ENCODE measurements at regions not wholly inside any gene's neighbourhood (a gene's known extent, or its start where the extent isn't known, plus 50 kb on each side); places are given as distances from the start of the nearest gene placed in this dataset.
"Not testable (repeated sequence)": the region's sequence is repeated elsewhere in the genome, so short reads cannot be mapped to it uniquely, and the experiment has no call there.

DNA sequence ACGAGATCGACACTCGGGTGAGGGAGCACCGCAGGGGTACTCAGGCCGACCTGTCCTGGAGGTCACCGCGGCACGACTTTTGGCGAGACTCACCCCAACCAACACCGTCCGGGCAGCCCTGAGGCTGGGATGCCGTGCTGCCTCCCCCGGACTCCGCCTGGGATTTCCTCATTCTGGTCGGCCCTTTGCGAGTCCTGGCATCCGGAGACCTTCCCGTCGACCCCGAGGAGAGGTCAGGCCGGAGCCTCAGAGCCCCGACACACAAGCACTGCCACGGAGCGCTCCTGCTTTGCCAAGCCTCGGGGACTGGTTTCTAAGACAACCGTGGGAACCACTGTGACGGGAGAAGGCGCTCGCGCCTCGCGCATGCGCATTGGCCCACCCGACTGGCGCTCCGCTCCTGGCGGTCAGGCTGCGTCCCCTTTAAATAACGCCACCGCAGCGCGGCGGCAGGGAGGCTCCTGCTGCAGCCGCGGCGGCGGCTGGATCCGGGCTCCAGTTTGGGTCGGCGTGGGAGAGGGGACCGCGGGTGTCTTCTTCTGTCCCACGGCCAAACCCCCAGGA, 166.4 kb upstream of the ZNF337 start:
- DNase-seq = peak; percentile 75 to 79

DNA sequence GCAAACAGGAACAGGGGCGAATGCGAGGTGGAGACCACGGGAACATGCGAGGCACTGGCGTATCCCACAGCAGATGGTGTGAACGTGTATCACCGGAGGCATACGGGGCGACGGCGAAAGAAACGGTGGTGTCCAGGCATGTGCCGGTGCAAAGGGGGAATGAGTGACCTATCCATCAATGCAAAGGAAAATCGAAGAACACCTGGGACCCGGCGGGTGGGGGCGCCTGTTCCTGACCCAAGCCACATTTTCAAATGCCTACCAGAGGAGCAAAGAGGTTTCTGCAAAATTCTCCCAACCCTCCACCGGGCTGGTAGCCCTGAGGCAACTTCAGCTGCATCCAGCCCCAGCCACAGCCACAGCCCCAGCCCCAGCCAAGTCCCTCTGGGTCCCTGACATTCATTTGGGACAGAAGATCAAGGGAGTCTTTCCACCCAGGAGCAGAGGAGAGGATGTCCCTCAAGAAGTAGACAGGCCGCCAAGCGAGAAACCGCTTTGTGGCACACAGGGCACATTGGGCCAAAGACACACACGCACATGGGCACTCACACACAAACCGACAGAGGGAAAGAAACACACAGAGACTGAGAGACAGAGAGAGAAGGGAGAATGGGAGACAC, 164.0 kb upstream of the ZNF337 start:
- no peak for DNase-seq

- DNase-seq = peak; percentile 40 to 70
These were observed 163.2 kb upstream of the ZNF337 start for GRCh38 chr20:25859649-25860530.

DNA sequence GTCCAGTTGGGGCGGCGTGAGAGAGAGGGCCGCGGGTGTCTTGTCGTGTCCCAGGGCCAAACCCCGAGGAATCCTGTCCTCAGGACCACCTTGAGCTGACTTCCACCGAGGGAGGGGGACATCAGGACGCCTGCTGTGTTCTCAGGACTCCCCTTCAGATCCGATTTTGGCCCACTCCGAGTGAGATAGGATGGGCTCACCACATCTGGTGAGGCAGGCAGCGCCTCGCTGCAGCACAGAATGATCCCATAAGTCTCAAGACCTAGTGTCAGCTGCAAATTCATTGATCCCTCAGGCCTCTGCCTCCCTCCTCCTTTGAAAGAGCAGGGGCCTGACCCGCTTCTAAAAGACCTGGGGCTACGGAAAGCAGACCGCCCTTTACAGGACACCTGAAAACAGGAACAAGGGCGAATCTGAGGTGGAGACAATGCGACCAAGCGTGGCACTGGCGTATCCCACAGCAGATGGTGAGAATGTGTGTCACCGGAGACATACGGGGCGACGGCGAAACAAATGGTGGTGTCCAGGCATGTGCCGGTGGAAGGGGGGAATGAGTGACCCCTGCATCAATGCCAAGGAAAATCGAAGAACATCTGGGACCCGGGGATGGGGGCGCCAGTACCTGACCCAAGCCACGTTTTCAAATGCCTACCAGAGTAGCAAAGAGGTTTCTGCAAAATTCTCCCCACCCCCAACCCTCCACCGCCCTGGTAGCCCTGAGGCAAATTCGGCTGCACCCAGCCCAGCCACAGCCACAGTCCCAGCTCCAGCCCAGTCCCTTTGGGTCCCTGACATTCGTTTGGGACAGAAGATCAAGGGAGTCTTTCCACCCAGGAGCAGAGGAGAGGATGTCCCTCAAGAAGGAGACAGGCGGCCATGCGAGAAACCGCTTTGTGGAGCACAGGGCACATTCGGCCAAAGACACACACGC, 162.1 kb upstream of the ZNF337 start:
- DNase-seq = no peak

- not testable (repeated sequence) for DNase-seq
These were observed 160.6 kb upstream of the ZNF337 start for GRCh38 chr20:25857091-25857788.

DNA sequence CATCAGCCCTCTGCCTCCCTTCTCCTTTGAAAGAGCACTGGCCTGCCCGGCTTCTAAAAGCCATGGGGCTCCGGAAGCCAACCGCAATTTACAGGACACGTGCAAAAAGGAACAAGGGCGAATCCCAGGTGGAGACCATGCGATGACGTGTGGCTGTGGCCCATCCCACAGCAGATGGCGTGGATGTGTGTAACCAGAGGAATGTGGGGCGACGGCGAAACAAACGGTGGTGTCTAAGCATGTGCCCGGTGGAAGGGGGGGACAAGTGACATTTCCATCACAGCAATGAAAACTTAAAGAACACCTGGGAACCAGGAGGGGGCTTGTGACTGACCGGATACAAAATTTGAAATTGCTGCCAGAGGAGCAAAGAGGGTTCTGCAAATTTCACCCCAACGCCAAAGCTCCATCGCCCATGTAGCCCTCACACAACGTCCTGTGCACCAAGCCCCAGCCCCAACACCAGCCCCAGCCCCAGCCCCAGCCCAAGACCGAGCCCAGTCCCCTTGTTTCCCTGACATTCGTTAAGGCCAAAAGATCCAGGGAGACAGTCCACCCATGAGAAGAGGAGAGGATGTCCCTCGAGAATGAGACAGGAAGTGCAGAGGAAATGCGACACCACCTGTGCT, 159.7 kb upstream of the ZNF337 start:
- DNase-seq = no peak

DNA sequence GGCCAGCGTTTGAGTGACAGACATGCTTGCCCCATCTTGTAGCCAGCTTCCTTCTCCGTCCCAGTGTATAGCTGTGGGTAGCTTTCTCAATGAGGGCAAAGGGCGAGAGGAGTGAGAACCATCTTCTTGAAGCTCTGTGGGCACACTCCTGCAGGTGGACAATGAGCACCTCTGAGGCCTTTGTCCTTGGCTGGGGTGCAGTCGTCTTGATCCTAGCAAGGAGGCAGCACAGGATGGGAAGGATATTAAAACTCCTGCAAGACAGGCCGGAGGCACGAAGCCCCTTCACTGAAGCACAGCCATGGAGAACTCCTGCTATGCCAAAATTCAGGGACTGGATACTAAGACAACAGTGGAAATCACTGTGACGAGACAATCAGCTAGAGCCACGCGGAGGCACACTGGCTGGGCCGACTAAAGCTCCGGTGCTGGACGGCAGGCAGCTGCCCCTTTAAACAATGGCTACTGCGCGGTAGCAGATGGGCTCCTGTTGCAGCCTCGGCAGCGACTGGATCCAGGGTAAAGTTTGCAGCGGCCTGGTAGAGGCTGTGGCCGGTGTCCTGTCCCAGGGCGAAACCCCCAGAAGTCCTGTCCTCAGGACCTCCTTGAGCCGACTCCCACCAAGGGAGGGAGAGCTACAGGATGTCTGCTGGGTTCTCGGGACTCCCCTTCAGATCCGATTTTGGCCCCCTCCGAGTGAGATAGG, 159.0 kb upstream of the ZNF337 start:
- DNase-seq = not testable (repeated sequence)

DNA sequence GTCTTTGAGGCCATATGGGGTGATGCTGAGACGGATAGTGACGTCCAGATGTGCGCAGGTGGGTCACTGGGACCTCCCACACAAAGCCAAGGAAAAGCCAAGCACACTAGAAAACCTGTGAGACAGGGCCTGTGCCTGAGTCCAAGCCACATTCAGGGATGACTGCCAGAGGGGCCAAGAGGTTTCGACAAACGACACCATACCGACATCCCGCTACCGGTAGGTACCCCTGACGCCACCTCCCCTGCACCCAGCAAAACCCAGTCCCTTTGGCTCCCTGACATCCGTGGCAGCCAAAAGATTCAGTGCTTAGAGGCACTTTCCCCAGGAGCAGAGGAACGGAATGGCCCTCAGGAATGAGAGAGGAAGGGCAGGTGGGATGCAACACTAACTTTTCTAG, 158.0 kb upstream of the ZNF337 start:
- DNase-seq = not testable (repeated sequence)

DNA sequence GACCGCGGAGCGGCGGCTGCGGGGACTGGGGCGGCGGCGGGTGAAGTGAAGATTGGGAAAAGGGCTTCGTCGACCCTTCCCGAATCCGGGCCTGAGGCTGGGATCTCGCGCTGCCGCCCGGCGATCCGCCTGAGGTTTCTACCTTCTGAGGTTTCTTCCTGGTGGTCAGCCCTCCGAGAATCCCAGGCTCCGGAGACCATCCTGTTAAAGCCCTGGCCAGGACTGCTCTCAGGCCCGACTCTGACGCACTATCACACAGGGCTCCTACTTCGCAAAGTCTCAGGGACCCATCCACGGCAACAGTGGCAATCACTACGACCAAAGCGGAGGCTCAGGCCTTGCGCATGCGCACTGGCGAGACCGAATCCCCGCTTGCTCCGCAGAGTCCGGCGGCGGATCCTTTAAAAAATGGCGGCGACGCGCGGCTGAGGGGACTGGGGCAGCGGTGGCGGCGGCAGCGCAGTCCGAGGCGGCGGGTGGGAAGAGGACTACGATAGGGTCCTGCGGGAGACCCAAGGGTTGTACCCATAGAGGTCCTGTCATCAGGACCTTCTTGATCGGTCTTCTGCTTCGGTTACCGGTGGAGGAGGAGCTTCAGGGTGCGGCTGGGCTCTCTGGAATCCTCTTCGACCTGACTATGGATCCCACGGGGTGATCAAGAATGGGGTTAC, 157.2 kb upstream of the ZNF337 start:
- peak; percentile 82 to 85 for DNase-seq

DNA sequence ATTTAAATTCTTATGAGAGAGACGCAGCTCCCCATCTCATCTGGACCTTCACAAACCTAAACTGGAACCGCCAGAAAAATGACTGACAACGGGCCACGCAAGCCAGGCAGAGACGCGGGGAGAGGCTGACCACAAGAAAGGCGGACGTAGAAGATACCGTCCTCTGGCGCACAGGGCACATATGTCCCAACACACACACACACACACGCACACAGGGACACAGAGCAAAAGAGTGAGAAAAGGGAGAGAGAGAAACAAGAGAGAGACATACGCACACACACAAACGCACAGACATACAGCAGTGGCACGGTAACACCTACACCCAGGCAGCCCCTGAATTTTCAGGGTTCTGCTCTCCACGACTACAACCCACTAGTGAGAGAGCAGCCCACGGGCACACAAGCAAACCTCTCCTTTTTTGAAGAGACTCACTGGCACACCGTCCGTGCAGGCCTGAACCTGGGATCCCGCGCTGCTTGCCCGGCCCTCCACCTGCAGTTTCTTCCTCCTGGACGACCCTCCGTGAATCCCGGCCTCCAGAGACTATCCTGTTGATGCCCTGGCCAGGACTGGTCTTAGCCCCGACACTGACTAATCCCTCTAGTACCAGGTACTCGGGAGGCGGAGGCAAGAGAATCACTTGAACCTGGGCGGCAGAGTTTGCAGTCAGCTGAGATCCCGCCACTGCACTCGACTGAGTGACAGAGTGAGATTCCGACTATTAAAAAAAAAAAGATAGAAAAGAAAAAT, 156.5 kb upstream of the ZNF337 start:
- DNase-seq = not testable (repeated sequence)

GRCh38 chr20:25850133-25850532, 153.5 kb upstream of the ZNF337 start:
- DNase-seq = not testable (repeated sequence)

DNA sequence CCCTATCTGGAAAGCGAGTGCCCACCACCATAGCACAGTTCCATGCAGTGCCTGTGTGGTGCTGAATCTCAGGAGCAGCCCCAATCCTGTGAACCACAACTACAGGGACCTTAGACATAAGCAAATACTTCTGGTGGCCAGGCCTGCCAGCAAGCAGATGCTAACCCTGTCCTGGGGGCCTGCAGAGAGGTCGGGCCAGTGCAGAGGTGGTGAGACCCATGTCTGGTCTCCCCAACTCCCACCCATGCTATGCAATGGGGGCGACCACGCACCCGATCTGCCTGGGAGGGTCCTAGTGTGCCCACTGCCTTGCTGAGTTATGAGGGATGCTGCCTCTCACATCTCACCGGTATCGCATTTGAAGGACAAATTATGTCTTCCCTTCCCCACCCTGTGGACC, 151.6 kb upstream of the ZNF337 start:
- no peak for DNase-seq

GRCh38 chr20:25844640-25845039, 148.0 kb upstream of the ZNF337 start:
- DNase-seq = not testable (repeated sequence)

- DNase-seq = not testable (repeated sequence)
These were observed 116.9 kb upstream of the ZNF337 start for GRCh38 chr20:25813511-25813910.

DNA sequence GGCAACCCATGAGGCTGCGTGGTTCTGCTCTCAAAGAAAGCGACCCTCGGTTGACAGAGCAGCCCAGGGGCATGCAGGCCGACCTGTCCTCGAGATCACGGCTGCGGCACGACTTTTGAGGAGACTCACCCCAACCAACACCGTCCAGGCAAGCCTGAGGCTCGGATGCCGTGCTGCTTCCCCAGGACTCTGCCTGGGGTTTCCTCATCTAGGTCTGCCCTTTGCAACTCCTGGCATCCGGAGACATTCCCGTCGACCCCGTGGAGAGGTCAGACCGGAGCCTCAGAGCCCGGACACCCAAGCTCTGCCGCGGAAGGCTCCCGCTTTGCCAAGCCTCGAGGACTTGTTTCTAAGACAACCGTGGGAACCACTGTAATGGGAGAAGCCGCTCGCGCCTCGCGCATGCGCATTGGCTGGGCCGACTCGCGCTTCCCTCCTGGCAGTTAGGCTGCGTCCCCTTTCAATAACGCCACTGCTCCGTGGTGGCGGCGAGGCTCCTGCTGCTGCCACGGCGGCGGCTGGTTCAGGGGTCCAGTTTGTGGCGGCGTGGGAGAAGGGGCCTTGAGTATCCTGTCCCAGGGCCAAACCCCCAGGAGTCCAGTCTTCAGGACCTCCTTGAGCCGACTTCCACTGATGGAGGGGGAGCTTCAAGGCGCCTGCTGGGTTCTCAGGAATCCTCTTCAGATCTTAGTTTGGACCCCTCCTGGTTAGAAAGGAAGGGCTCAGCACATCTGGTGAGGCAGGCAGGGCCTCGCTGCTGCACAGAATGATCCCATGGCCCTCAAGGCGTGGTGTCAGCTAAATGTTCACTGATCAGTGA, 101.7 kb upstream of the ZNF337 start:
- DNase-seq = not testable (repeated sequence)

GRCh38 chr20:25797062-25797461, 100.4 kb upstream of the ZNF337 start:
- not testable (repeated sequence) for DNase-seq

- not testable (repeated sequence) for DNase-seq
These were observed 80.6 kb upstream of the ZNF337 start for GRCh38 chr20:25777241-25777640.

DNA sequence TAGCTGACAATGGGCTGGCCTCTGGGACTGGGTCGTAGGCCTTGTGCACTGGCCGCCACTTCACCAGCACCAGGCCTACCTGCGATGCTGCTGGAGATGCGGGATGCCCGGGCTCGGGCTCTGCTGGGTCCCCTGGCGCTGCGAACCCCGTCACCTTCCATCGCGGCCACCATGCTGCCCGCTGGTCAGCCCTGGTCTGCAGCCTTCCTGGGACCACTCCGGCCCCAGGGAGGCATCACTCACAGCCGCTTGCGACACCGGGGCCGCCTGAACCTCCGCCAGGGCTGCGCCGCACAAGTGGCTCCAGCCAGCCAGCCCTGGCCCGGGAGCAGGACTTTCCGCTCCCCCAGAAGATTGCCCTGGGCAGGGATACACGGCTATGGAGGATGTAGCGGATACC, 78.1 kb upstream of the ZNF337 start:
- not testable (repeated sequence) for DNase-seq

DNA sequence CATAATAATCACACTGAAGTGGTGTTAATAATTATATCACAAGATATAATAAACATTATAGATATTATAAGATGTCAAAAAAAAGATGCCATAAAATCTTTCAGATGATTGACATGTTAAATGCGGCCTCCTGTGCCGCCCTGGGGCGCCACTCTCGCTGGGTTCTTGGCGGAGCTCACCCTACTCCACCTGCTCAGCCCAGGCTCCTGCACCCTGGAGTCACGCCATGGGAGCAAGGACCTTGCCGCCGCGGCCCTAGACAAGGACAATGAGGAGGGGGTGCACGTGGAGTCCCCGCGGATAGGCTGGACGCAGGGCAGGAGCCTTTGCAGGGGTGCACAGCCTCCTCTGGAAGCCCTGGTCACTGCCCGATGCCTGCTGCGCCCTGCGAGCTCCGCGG, 77.5 kb upstream of the ZNF337 start:
- not testable (repeated sequence) for DNase-seq
